OCI-LY1 (cell line): ENCODE measurements at regions not wholly inside any gene's neighbourhood (a gene's known extent, or its start where the extent isn't known, plus 50 kb on each side); places are given as distances from the start of the nearest gene placed in this dataset.

Experiments
- H2AFZ ChIP-seq: fragments of 200-600 bp; sonication (generic), shearing (Covaris generic); 2 replicates; pipeline ENCODE4 v1.6.0; 2014; ENCODE audit warnings: antibody characterized with exemption, mild to moderate bottlenecking, low read length
- H3F3A ChIP-seq: fragments of 200-600 bp; sonication (generic), shearing (Covaris generic); 2 replicates; pipeline ENCODE4 v1.6.0; 2014; ENCODE audit warnings: mild to moderate bottlenecking, antibody characterized with exemption, low read length, moderate library complexity; ENCODE audit not compliant: insufficient read depth
- H3K27ac ChIP-seq: fragments of 200-600 bp; sonication (generic); 2 replicates; pipeline ENCODE4 v1.5.1; 2014; ENCODE audit warnings: low read length, mixed run types, mild to moderate bottlenecking, low read depth; ENCODE audit not compliant: poor library complexity, severe bottlenecking
- H3K27me3 ChIP-seq: fragments of 200-600 bp; sonication (generic); 2 replicates; pipeline ENCODE4 v1.6.0; 2014; ENCODE audit warnings: antibody characterized with exemption, mild to moderate bottlenecking, low read length, moderate library complexity; ENCODE audit not compliant: insufficient read depth
- H3K36me3 ChIP-seq: fragments of 200-600 bp; sonication (generic); 2 replicates; pipeline ENCODE4 v1.6.1; 2014; ENCODE audit warnings: mild to moderate bottlenecking, antibody characterized with exemption, low read length, moderate library complexity, mixed read lengths; ENCODE audit not compliant: insufficient read depth
- H3K4me1 ChIP-seq: fragments of 200-600 bp; sonication (generic); 2 replicates; pipeline ENCODE4 v1.5.1; 2014; ENCODE audit warnings: mild to moderate bottlenecking, low read length, moderate library complexity; ENCODE audit not compliant: insufficient read depth, severe bottlenecking
- H3K4me2 ChIP-seq: fragments of 200-600 bp; sonication (generic), shearing (Covaris generic); 2 replicates; pipeline ENCODE4 v1.6.1; 2014; ENCODE audit warnings: low read length
- H3K4me3 ChIP-seq: fragments of 200-600 bp; sonication (generic); 2 replicates; pipeline ENCODE4 v1.5.1; 2014; ENCODE audit warnings: low read length, low read depth, mild to moderate bottlenecking, mixed read lengths; ENCODE audit not compliant: poor library complexity, severe bottlenecking
- H3K79me2 ChIP-seq: fragments of 200-600 bp; shearing (Covaris generic); 2 replicates; pipeline ENCODE4 v1.6.1; 2016; ENCODE audit warnings: mixed run types, low read length, mixed read lengths; ENCODE audit not compliant: insufficient read depth
- H3K9ac ChIP-seq: fragments of 200-600 bp; sonication (generic), shearing (Covaris generic); 2 replicates; pipeline ENCODE4 v1.6.1; 2014; ENCODE audit warnings: mild to moderate bottlenecking, low read length, mixed read lengths
- H3K9me2 ChIP-seq: fragments of 200-600 bp; sonication (generic), shearing (Covaris generic); 2 replicates; pipeline ENCODE4 v1.6.1; 2014; ENCODE audit warnings: low read depth, mild to moderate bottlenecking, low read length, mixed read lengths
- H3K9me3 ChIP-seq: fragments of 200-600 bp; shearing (Covaris generic); 2 replicates; pipeline ENCODE4 v1.6.1; 2014; ENCODE audit warnings: low read length, mixed read lengths
- H4K20me1 ChIP-seq: fragments of 200-600 bp; sonication (generic), shearing (Covaris generic); 2 replicates; pipeline ENCODE4 v1.6.0; 2016; ENCODE audit warnings: mild to moderate bottlenecking, low read length; ENCODE audit not compliant: insufficient read depth
- EZH2 ChIP-seq: fragments of 200-600 bp; sonication (generic), shearing (Covaris generic); IDR thresholded peaks from 2 replicates; pipeline ENCODE4 v1.8.0; 2017; ENCODE audit warnings: borderline replicate concordance, mixed run types, mild to moderate bottlenecking, antibody characterized with exemption, low read length, moderate library complexity, mixed read lengths
- TF ChIP-seq, protein P1 (sequence below): fragments of 200-600 bp; sonication (generic), shearing (Covaris generic); IDR thresholded peaks from 2 replicates; pipeline ENCODE4 v1.5.1; 2017; ENCODE audit warnings: mild to moderate bottlenecking, antibody characterized with exemption, low read length, moderate library complexity, mixed read lengths

DNA sequence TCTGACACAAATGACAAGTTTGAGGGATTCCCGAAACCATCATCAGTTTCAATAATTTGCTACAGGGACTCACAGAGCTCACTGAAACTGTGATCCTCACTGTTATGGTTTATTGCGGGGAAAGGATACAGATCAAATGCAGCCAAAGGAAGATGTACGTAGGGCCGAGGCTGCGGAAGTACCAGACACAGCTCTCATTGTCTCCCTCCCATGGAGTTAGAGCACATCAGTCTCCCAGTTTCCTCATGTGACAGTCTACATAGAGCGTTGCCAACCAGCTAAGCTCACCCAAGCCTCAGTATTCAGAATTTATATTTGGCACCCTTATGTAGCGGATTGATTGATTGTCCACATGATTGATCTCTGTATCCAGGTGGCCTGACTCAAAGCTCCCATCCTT lies 137.8 kb upstream of the TENM3 start:
- no peak overlapping the region for H3K27ac ChIP-seq
- no peak overlapping the region for H3K9ac ChIP-seq
- H3K27me3 ChIP-seq: peaks cover 4% of the 10 kb centered on the region
- no peaks in the 10 kb centered on the region for H3K9me2 ChIP-seq
- H4K20me1 ChIP-seq: no peaks in the 10 kb centered on the region
- no peaks in the 10 kb centered on the region for H3K9me3 ChIP-seq
- H3K4me1 ChIP-seq: no peaks in the 10 kb centered on the region
- no peak overlapping the region for H3K4me3 ChIP-seq
- no peaks in the 10 kb centered on the region for H3K79me2 ChIP-seq
- no peaks in the 10 kb centered on the region for H3F3A ChIP-seq
- H3K4me2 ChIP-seq: no peak overlapping the region
- no peak overlapping the region for H2AFZ ChIP-seq
- TF ChIP-seq, protein P1, sequence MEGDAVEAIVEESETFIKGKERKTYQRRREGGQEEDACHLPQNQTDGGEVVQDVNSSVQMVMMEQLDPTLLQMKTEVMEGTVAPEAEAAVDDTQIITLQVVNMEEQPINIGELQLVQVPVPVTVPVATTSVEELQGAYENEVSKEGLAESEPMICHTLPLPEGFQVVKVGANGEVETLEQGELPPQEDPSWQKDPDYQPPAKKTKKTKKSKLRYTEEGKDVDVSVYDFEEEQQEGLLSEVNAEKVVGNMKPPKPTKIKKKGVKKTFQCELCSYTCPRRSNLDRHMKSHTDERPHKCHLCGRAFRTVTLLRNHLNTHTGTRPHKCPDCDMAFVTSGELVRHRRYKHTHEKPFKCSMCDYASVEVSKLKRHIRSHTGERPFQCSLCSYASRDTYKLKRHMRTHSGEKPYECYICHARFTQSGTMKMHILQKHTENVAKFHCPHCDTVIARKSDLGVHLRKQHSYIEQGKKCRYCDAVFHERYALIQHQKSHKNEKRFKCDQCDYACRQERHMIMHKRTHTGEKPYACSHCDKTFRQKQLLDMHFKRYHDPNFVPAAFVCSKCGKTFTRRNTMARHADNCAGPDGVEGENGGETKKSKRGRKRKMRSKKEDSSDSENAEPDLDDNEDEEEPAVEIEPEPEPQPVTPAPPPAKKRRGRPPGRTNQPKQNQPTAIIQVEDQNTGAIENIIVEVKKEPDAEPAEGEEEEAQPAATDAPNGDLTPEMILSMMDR: no peak
- no peak for TF ChIP-seq EZH2
- H3K36me3 ChIP-seq: no peaks in the 10 kb centered on the region

DNA sequence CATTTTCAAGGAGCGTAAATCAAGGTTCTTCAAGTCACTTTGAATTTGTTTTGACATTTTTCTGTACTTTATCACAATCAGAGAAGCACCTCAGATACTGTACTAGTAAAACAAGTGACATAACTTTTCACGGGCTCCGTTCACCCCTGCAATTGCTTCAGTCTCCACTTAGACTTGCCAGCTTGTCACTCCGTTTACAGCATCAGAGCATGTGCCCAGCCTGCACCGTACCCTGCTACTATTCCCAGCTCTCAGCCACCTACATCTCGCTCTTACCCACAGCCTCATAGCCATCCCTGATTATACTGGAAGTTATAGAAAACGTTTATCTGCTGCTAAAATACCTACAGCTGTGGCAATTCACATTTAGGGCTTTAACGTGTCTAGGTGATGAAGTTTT lies 135.3 kb upstream of the TENM3 start:
- H3K9me3 ChIP-seq: no peaks in the 10 kb centered on the region
- no peaks in the 10 kb centered on the region for H3K4me1 ChIP-seq

DNA sequence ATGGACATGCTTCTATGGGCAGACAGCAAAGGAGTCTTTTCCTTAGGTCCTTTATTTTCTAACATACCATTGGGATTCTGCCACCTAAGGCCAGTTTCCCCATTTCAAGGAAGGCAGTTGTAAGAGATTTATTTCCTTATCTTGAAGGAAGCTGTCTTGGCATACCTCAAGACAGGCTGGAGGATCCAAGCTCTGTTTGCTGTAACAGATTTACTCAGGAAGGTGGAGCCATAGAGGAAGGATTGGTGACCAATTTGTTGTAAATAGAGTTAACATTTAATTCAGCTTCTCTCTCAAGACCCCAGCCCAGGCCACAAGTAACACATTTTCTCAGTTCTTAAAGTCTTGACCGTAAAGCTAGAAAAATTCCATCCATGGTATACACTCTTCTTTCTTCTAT lies 131.6 kb upstream of the TENM3 start:
- Histone ChIP-seq H3K4me1 (no peaks in the 10 kb centered on the region), H3K27ac (no peak overlapping the region), H3F3A (no peaks in the 10 kb centered on the region), H2AFZ (no peak overlapping the region), H3K9me2 (no peaks in the 10 kb centered on the region), H3K4me3 (no peak overlapping the region), H3K79me2 (no peaks in the 10 kb centered on the region), H3K36me3 (no peaks in the 10 kb centered on the region), H3K9ac (no peak overlapping the region), H3K4me2 (no peak overlapping the region), H3K9me3 (no peaks in the 10 kb centered on the region), H4K20me1 (no peaks in the 10 kb centered on the region), H3K27me3 (peaks cover under 1% of the 10 kb centered on the region)
- no peak for TF ChIP-seq EZH2
- TF ChIP-seq, protein P1: no peak

More for the DNA sequence above, 135.3 kb upstream of the TENM3 start:
- Histone ChIP-seq H4K20me1 (no peaks in the 10 kb centered on the region), H3K27me3 (peaks cover 4% of the 10 kb centered on the region), H3F3A (no peaks in the 10 kb centered on the region), H3K4me3 (no peak overlapping the region), H3K79me2 (no peaks in the 10 kb centered on the region), H2AFZ (no peak overlapping the region), H3K27ac (no peak overlapping the region), H3K4me2 (no peak overlapping the region), H3K9ac (no peak overlapping the region), H3K36me3 (no peaks in the 10 kb centered on the region), H3K9me2 (no peaks in the 10 kb centered on the region)
- TF ChIP-seq EZH2: no peak
- TF ChIP-seq, protein P1: no peak
